ENCODE measurements at regions not wholly inside any gene's neighbourhood (a gene's known extent, or its start where the extent isn't known, plus 50 kb on each side); places are given as distances from the start of the nearest gene placed in this dataset.

DNA sequence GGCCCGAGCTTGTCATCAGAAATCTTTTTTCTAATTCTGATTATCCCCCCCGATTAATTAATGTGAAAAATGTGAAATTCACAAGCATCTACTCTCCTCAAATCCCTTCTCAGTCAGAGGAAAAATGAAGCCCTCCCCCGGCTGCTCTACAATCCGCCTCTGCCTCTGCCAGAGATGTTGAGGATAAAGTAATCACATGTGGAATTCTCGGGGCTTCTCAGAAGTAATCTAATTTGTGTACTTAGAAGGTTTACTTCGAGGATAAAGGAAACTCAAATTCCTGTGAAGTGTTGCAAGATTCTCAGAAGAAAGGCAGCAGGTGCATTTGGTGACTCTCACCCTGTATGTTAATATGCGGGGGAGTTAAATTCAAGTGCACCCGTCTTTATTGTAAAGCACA is 726.1 kb upstream of the ADAMTS16 start:
- intact Hi-C loops (cut with DNase I), result no loop called here
- no peak for DNase-seq (ENCODE audit: extremely low spot score in 2 of 2)
- no peak for TF ChIP-seq CTCF (IDR thresholded peaks at IDR 0.05)
- no peak for TF ChIP-seq POLR2AphosphoS5 (IDR thresholded peaks at IDR 0.05; ENCODE audit: insufficient read depth in 1 of 2, low read depth in 1 of 2)
- TF ChIP-seq POLR2A (IDR thresholded peaks at IDR 0.05), result no peak
- H3K27ac ChIP-seq, result no peak overlapping the region
- H3K4me3 ChIP-seq, result no peak overlapping the region
- H3K27me3 ChIP-seq, result no peaks in the 10 kb centered on the region
- no peaks in the 10 kb centered on the region for H3K9me3 ChIP-seq
- H3K36me3 ChIP-seq, result no peaks in the 10 kb centered on the region
- H3K4me1 ChIP-seq, result no peaks in the 10 kb centered on the region

DNA sequence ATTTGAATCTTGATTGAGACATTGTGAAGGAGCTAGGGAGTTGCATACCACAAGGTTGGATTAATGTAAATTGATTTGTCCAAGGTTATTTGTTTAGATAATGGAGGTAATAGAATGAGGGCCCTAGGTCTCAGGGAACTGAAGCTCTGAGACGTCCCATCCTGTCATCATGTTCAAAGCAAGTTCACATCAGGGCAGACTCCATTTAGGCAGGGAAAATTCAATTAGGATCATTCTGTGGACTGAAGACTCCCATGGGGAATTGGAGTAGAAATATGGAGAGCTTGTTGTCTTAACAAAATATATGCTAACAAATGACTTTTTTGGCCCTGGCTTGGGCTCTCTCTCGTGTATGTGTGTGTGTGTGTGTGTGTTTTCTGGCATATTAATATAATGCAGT is 722.0 kb upstream of the ADAMTS16 start:
- no peak for DNase-seq (ENCODE audit: extremely low spot score in 2 of 2)
- no peak overlapping the region for H3K4me3 ChIP-seq
- TF ChIP-seq CTCF (IDR thresholded peaks at IDR 0.05) (no peak), POLR2A (IDR thresholded peaks at IDR 0.05) (no peak), POLR2AphosphoS5 (IDR thresholded peaks at IDR 0.05; ENCODE audit: insufficient read depth in 1 of 2, low read depth in 1 of 2) (no peak)
- H3K36me3 ChIP-seq, result no peaks in the 10 kb centered on the region
- no peaks in the 10 kb centered on the region for H3K9me3 ChIP-seq
- no peaks in the 10 kb centered on the region for H3K27me3 ChIP-seq
- intact Hi-C loops (cut with DNase I), result no loop called here
- H3K27ac ChIP-seq, result no peak overlapping the region
- no peaks in the 10 kb centered on the region for H3K4me1 ChIP-seq

GRCh38 chr5:4419281-4419680 is 720.8 kb upstream of the ADAMTS16 start:
- H3K27ac ChIP-seq, result no peak overlapping the region
- intact Hi-C loops (cut with DNase I), result no loop called here
- TF ChIP-seq CTCF (IDR thresholded peaks at IDR 0.05), result no peak
- no peak for TF ChIP-seq POLR2AphosphoS5 (IDR thresholded peaks at IDR 0.05; ENCODE audit: insufficient read depth in 1 of 2, low read depth in 1 of 2)
- no peak for TF ChIP-seq POLR2A (IDR thresholded peaks at IDR 0.05)
- H3K4me3 ChIP-seq, result no peak overlapping the region
- no peaks in the 10 kb centered on the region for H3K9me3 ChIP-seq
- no peaks in the 10 kb centered on the region for H3K36me3 ChIP-seq
- DNase-seq (ENCODE audit: extremely low spot score in 2 of 2), result no peak
- no peaks in the 10 kb centered on the region for H3K4me1 ChIP-seq
- H3K27me3 ChIP-seq, result no peaks in the 10 kb centered on the region

- no peaks in the 10 kb centered on the region for H3K27me3 ChIP-seq
- no peak overlapping the region for H3K27ac ChIP-seq
- H3K9me3 ChIP-seq, result no peaks in the 10 kb centered on the region
- H3K4me3 ChIP-seq, result no peak overlapping the region
- no peaks in the 10 kb centered on the region for H3K36me3 ChIP-seq
- no peaks in the 10 kb centered on the region for H3K4me1 ChIP-seq
- intact Hi-C loops (cut with DNase I), result no loop called here
- TF ChIP-seq POLR2A (IDR thresholded peaks at IDR 0.05), result no peak
- no peak for TF ChIP-seq POLR2AphosphoS5 (IDR thresholded peaks at IDR 0.05; ENCODE audit: insufficient read depth in 1 of 2, low read depth in 1 of 2)
- TF ChIP-seq CTCF (IDR thresholded peaks at IDR 0.05), result no peak
- no peak for DNase-seq (ENCODE audit: extremely low spot score in 2 of 2)
Measured at GRCh38 chr5:4420177-4420576, 720.0 kb upstream of the ADAMTS16 start.

DNA sequence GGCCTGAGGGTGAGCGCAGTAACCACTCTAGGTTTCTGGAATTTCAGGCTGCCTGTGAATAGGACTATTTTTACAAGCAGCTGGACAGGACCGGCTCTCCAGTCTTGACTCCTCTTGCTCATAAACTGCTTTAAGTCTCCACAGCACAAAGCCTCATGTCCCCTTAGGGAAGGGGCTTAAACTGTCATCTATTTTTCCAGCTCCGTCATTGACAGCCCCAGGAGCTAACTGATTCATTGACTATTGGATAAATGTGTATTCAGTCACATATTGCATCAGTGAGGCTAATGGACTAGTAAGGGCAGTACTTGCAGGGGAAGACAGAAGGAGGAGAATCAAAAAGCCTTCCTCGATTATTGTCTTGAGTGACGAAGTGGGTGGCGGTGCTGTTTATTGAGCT is 719.4 kb upstream of the ADAMTS16 start:
- no peaks in the 10 kb centered on the region for H3K4me1 ChIP-seq
- H3K36me3 ChIP-seq, result no peaks in the 10 kb centered on the region
- no peak overlapping the region for H3K4me3 ChIP-seq
- no peaks in the 10 kb centered on the region for H3K9me3 ChIP-seq
- H3K27me3 ChIP-seq, result no peaks in the 10 kb centered on the region
- intact Hi-C loops (cut with DNase I), result no loop called here
- no peak overlapping the region for H3K27ac ChIP-seq
- TF ChIP-seq CTCF (IDR thresholded peaks at IDR 0.05) (no peak), POLR2A (IDR thresholded peaks at IDR 0.05) (no peak), POLR2AphosphoS5 (IDR thresholded peaks at IDR 0.05; ENCODE audit: insufficient read depth in 1 of 2, low read depth in 1 of 2) (no peak)
- DNase-seq (ENCODE audit: extremely low spot score in 2 of 2), result no peak
